SK-MEL-5 (cell line): ENCODE measurements at regions not wholly inside any gene's neighbourhood (a gene's known extent, or its start where the extent isn't known, plus 50 kb on each side); places are given as distances from the start of the nearest gene placed in this dataset.
"Not testable (repeated sequence)": the region's sequence is repeated elsewhere in the genome, so short reads cannot be mapped to it uniquely, and the experiment has no call there.

Source experiments
- DNase-seq: peaks from one replicate; pipeline ENCODE4 v3.0.0-alpha.2; 2016; ENCODE audit warnings: low read depth, low spot score
- in situ Hi-C: cut with HindIII; loops from 2 replicates; pipeline ENCODE4 v1.10.0; 2016; ENCODE audit warnings: low sequenced_read_pairs, high pct_unique_total_duplicates, low pct_unique_long_range_greater_than_20kb

GRCh38 chr4:63105839-63106238, 1303.4 kb downstream of the TECRL start:
- in situ Hi-C loops: no loop called here
- no peak for DNase-seq

- no peak for DNase-seq
- in situ Hi-C loops: no loop called here
These were observed 1318.6 kb downstream of the TECRL start for GRCh38 chr4:63090641-63091040.

- no peak for DNase-seq
These were observed 1324.2 kb downstream of the TECRL start for GRCh38 chr4:63085091-63085490.

GRCh38 chr4:63080934-63081333, 1328.3 kb downstream of the TECRL start:
- in situ Hi-C loops: no loop called here
- DNase-seq: no peak

More at GRCh38 chr4:63085091-63085490, 1324.2 kb downstream of the TECRL start:
- in situ Hi-C loops: no loop called here

GRCh38 chr4:63063760-63064159, 1345.5 kb downstream of the TECRL start:
- DNase-seq: no peak

GRCh38 chr4:63062891-63063290, 1346.4 kb downstream of the TECRL start:
- in situ Hi-C loops: not testable (repeated sequence)

More at GRCh38 chr4:63063760-63064159, 1345.5 kb downstream of the TECRL start:
- in situ Hi-C loops: no loop called here

GRCh38 chr4:63049726-63050125, 1359.5 kb downstream of the TECRL start:
- DNase-seq: peak; percentile 86
- in situ Hi-C loops: no loop called here

More at GRCh38 chr4:63062891-63063290, 1346.4 kb downstream of the TECRL start:
- not testable (repeated sequence) for DNase-seq

GRCh38 chr4:63049278-63049677, 1360.0 kb downstream of the TECRL start:
- no peak for DNase-seq
- in situ Hi-C loops: no loop called here

- in situ Hi-C loops: no loop called here
- DNase-seq: peak; percentile 87
These were observed 1372.9 kb downstream of the TECRL start for GRCh38 chr4:63036159-63036866.

- in situ Hi-C loops: no loop called here
- DNase-seq: no peak
These were observed 1379.9 kb downstream of the TECRL start for GRCh38 chr4:63029380-63029779.

- peak; percentile 85 for DNase-seq
- in situ Hi-C loops: no loop called here
These were observed 1388.6 kb downstream of the TECRL start for GRCh38 chr4:63020661-63021060.

- in situ Hi-C loops: no loop called here
- no peak for DNase-seq
These were observed 1392.0 kb downstream of the TECRL start for GRCh38 chr4:63017300-63017699.

- in situ Hi-C loops: no loop called here
- no peak for DNase-seq
These were observed 1438.4 kb downstream of the TECRL start for GRCh38 chr4:62970846-62971245.

- no peak for DNase-seq
- in situ Hi-C loops: no loop called here
These were observed 1448.8 kb downstream of the TECRL start for GRCh38 chr4:62960415-62960814.

GRCh38 chr4:62953752-62954151, 1455.5 kb downstream of the TECRL start:
- in situ Hi-C loops: no loop called here
- DNase-seq: no peak

GRCh38 chr4:62952366-62952765, 1456.9 kb downstream of the TECRL start:
- in situ Hi-C loops: no loop called here
- no peak for DNase-seq

- no peak for DNase-seq
- in situ Hi-C loops: no loop called here
These were observed 1461.1 kb downstream of the TECRL start for GRCh38 chr4:62948108-62948507.

- DNase-seq: no peak
- in situ Hi-C loops: no loop called here
These were observed 1469.0 kb downstream of the TECRL start for GRCh38 chr4:62940229-62940628.

- no peak for DNase-seq
- in situ Hi-C loops: no loop called here
These were observed 1478.4 kb downstream of the TECRL start for GRCh38 chr4:62930884-62931283.

- no peak for DNase-seq
- in situ Hi-C loops: no loop called here
These were observed 1480.8 kb downstream of the TECRL start for GRCh38 chr4:62928483-62928882.
